ENCODE measurements at regions not wholly inside any gene's neighbourhood (a gene's known extent, or its start where the extent isn't known, plus 50 kb on each side); places are given as distances from the start of the nearest gene placed in this dataset.

DNA sequence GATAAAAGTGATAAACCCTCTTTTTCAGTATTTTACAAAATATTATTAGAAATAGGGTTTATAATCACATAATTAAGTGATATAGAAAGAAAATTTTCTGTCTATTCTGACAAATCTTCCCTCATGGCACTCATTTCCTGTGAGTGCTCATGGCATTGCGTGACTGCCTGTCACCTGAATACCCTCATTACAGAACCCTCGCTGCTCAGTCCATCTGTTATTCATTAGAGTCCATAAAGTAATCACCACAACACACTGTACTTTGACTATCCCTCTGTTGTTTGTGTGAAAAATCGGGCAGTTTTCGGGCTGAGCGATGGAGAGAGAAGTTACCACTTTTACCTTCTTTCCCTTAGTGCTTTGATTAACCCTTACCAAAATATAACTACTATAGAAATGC lies 100.4 kb upstream of the BRINP3 start:
- intact Hi-C loops (cut with DNase I): no loop called here
- Histone ChIP-seq H3K9me3 (no peaks in the 10 kb centered on the region), H3K4me1 (no peaks in the 10 kb centered on the region), H3K36me3 (no peaks in the 10 kb centered on the region), H3K27ac (replicated peaks in 1 of 4) (no peak overlapping the region), H3K27me3 (no peaks in the 10 kb centered on the region), H3K4me3 (no peak overlapping the region)
- 68% methylated on average over 5 of the region's 5 CpGs for WGBS
- TF ChIP-seq, protein P1, sequence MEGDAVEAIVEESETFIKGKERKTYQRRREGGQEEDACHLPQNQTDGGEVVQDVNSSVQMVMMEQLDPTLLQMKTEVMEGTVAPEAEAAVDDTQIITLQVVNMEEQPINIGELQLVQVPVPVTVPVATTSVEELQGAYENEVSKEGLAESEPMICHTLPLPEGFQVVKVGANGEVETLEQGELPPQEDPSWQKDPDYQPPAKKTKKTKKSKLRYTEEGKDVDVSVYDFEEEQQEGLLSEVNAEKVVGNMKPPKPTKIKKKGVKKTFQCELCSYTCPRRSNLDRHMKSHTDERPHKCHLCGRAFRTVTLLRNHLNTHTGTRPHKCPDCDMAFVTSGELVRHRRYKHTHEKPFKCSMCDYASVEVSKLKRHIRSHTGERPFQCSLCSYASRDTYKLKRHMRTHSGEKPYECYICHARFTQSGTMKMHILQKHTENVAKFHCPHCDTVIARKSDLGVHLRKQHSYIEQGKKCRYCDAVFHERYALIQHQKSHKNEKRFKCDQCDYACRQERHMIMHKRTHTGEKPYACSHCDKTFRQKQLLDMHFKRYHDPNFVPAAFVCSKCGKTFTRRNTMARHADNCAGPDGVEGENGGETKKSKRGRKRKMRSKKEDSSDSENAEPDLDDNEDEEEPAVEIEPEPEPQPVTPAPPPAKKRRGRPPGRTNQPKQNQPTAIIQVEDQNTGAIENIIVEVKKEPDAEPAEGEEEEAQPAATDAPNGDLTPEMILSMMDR (IDR thresholded peaks at IDR 0.05): no peak
- TF ChIP-seq POLR2AphosphoS5 (IDR thresholded peaks at IDR 0.05): no peak
- no peak for TF ChIP-seq POLR2A (IDR thresholded peaks at IDR 0.05; ENCODE audit: low read depth)
- no peak for TF ChIP-seq EP300 (IDR thresholded peaks at IDR 0.05)
- no peak for DNase-seq (ENCODE audit: extremely low spot score)

DNA sequence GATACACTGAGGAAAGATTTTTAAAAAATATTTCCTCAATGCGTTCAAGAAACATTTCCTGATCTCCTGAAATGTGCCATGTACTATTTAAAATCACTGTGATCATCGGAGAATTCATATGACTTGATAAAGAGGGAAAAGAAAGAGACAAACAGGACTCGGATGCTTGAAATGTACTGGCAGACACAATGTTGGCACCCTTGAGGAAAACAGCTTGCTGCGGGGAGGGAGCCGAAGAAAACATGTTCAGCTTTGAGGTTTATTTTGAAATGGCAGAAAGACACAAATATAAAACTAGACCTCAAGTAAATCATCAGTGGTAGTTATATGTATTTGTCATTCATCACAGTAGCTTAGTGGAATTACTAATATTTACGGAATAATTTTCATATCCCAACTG lies 100.9 kb upstream of the BRINP3 start:
- H3K9me3 ChIP-seq: no peaks in the 10 kb centered on the region
- no peak overlapping the region for H3K4me3 ChIP-seq
- H3K4me1 ChIP-seq: no peaks in the 10 kb centered on the region
- TF ChIP-seq POLR2A (IDR thresholded peaks at IDR 0.05; ENCODE audit: low read depth) (no peak), EP300 (IDR thresholded peaks at IDR 0.05) (no peak), POLR2AphosphoS5 (IDR thresholded peaks at IDR 0.05) (no peak)
- TF ChIP-seq, protein P1 (IDR thresholded peaks at IDR 0.05): no peak
- H3K36me3 ChIP-seq: no peaks in the 10 kb centered on the region
- DNase-seq (ENCODE audit: extremely low spot score): no peak
- no peak overlapping the region for H3K27ac ChIP-seq (replicated peaks in 1 of 4)
- 89% methylated on average over 6 of the region's 6 CpGs for WGBS
- H3K27me3 ChIP-seq: no peaks in the 10 kb centered on the region
- intact Hi-C loops (cut with DNase I): no loop called here

DNA sequence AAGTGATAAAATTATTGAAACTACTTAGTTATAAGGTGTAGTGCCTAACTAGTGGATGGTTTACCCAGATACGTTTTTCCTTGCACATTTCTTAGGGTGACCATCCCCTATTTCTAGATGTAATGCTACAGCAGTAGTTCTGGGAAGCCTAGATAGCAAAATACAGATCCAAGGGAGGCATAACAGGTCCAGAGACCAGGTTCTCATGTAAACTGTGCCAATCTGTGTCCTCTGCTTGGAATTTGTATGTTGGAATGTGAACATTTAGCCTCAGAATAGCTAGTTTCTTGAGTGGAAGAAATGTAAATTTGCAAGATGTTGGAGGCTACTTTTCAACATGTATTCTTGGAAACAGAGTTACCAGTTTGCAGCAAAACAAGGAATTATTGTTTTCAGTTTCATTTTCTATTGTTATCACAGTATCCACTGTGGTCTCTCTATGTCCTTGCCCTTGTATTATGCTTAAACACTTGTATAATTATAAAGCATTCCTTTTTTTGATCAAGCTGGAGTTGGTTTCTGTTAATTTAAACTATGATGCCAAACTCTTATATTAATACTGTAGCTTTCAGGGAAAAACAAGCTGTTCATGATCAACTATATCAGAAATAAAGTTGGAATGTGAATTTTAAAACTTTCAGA lies 102.0 kb upstream of the BRINP3 start:
- intact Hi-C loops (cut with DNase I): no loop called here
- H3K36me3 ChIP-seq: no peaks in the 10 kb centered on the region
- no peak for DNase-seq (ENCODE audit: extremely low spot score)

DNA sequence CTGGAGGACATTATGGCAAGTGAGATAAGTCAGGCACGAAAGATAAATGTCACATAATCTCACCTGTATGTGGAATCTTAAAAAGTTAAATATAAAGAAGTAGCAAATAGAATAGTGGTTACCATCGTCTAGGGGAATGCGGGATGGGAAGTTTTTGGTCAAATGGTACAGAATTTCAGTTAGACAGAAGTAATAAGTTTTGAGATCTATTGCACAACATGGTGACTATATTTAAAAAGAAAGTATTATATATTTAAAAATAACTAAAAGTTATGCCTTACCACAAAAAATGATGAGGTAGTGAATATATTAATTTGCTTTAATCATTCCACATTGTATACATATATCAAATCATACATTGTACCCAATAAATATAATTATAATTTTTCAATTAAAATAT lies 106.2 kb upstream of the BRINP3 start:
- H3K9me3 ChIP-seq: no peaks in the 10 kb centered on the region
- no peaks in the 10 kb centered on the region for H3K27me3 ChIP-seq
- no peak overlapping the region for H3K27ac ChIP-seq (replicated peaks in 1 of 4)
- H3K4me1 ChIP-seq: no peaks in the 10 kb centered on the region
- intact Hi-C loops (cut with DNase I): no loop called here
- WGBS: 96% methylated on average over 3 of the region's 3 CpGs
- TF ChIP-seq POLR2AphosphoS5 (IDR thresholded peaks at IDR 0.05) (no peak), POLR2A (IDR thresholded peaks at IDR 0.05; ENCODE audit: low read depth) (no peak), EP300 (IDR thresholded peaks at IDR 0.05) (no peak)
- TF ChIP-seq, protein P1 (IDR thresholded peaks at IDR 0.05): no peak
- H3K36me3 ChIP-seq: no peaks in the 10 kb centered on the region
- no peak overlapping the region for H3K4me3 ChIP-seq
- DNase-seq (ENCODE audit: extremely low spot score): no peak

More for the DNA sequence above, 102.0 kb upstream of the BRINP3 start:
- WGBS: 44% methylated on average over 1 of the region's 1 CpG
- no peak for TF ChIP-seq POLR2AphosphoS5 (IDR thresholded peaks at IDR 0.05)
- TF ChIP-seq, protein P1 (IDR thresholded peaks at IDR 0.05): no peak
- TF ChIP-seq EP300 (IDR thresholded peaks at IDR 0.05): no peak
- Histone ChIP-seq H3K4me3 (peak overlapping the region in 1 of 4 donors; percentile 15), H3K9me3 (no peaks in the 10 kb centered on the region), H3K27ac (replicated peaks in 1 of 4) (no peak overlapping the region), H3K27me3 (no peaks in the 10 kb centered on the region), H3K4me1 (no peaks in the 10 kb centered on the region)

DNA sequence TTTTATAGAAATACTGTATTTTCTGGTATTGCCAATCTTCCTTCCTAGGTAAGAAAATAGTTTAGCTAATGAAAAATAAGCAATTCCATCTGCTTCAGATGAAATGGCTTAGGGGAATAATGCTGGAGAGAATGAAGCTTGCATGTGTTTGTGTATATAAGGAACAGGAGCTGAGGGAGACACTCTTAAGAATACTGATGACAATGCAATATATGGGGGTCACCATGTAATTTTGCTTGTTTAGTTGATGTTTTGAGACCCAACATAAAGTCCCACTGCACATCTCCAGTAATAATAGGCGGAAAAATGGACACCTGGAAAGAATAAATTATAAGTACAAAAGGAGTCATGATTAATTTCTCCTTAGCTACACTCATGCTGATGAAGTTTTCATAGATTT lies 110.8 kb upstream of the BRINP3 start:
- no peaks in the 10 kb centered on the region for H3K9me3 ChIP-seq
- 89% methylated on average over 1 of the region's 1 CpG for WGBS
- H3K27ac ChIP-seq (replicated peaks in 1 of 4): no peak overlapping the region
- H3K27me3 ChIP-seq: no peaks in the 10 kb centered on the region
- no peaks in the 10 kb centered on the region for H3K4me1 ChIP-seq
- H3K4me3 ChIP-seq: no peak overlapping the region
- no peaks in the 10 kb centered on the region for H3K36me3 ChIP-seq
- TF ChIP-seq POLR2A (IDR thresholded peaks at IDR 0.05; ENCODE audit: low read depth) (no peak), POLR2AphosphoS5 (IDR thresholded peaks at IDR 0.05) (no peak), EP300 (IDR thresholded peaks at IDR 0.05) (no peak)
- TF ChIP-seq, protein P1 (IDR thresholded peaks at IDR 0.05): no peak
- intact Hi-C loops (cut with DNase I): no loop called here
- no peak for DNase-seq (ENCODE audit: extremely low spot score)
